HG03103 (cell line): ENCODE measurements at regions not wholly inside any gene's neighbourhood (a gene's known extent, or its start where the extent isn't known, plus 50 kb on each side); places are given as distances from the start of the nearest gene placed in this dataset.
"Not testable (repeated sequence)": the region's sequence is repeated elsewhere in the genome, so short reads cannot be mapped to it uniquely, and the experiment has no call there.

Experiments
- ATAC-seq: cut with Tn5 transposase; IDR thresholded peaks from one replicate; pipeline ENCODE4 v1.9.1; 2021; ENCODE audit warnings: low read depth; ENCODE audit not compliant: unreplicated experiment

DNA sequence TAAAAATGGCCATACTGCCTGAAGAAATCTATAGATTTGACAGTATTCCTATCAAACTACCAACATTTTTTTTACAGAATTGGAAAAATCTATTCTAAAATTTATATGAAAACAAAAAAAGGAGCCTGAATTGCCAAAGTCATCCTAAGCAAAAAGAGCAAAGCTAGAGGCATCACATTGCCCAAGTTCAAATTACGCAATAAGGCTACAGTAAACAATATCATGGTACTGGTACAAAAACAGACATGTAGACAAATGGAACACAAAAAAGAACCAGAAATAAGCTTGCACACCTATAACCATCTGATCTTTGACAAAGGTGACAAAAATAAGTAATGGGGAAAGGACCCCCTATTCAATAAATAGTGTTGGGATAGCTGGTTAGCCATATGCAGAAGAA, 50.2 kb upstream of the THSD7B start:
- ATAC-seq, result no peak

GRCh38 chr2:136714452-136714951, 50.8 kb upstream of the THSD7B start:
- ATAC-seq, result no peak

DNA sequence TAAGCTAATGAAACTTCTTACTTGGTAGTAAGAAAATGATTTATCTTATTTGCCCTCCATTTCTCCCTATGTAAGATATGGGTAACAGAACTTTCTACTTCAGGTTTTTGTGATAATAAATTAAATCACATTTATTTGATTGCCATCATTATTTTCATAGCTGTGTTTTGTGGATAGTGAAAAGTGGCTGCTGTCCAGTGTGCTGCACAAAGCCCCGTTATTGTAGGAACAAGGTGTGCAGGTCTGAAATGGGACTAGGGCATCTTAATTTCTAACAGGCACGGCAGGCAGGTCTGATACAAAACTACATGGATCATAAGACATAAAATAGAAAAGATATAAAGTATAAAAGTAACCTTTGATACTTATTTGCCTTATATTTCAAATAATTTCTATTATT, 51.6 kb upstream of the THSD7B start:
- ATAC-seq, result no peak

DNA sequence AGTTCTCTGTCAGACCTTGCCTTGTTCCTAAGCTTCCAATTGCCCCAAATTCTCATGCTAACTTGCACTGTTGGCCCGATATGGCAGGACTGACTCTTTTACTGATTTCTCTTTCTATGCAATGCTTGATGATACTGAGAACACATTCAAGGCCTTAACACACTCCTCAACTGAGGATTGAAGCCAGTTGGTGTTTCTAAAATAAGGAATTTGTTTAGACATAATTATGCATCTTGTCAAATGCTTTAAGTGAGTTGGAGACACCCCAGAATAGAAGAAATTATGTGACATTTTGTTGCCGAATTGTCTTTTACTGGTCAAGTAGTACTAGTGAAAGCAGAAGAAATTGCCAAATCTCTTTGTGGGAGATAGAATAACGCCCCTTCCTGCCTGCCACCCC, 60.0 kb upstream of the THSD7B start:
- ATAC-seq, result no peak

DNA sequence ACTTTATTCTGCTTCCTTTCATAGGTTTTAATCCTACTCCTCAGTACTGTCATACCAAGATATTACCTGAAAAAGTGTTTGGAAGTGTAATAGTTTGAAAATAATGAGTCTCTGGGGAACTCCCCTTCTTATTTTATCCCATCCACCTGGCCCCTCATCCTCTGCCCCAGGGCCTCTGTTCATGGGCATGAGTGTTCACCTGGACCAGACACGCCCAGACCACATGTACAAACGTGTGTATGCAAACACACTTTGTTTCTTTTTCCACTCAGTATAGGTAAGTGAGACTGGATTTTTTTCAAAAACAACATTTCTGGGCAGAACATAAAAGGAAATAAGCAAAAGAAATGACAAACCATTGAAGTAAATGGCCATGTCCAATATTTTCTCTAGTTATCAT, 62.1 kb upstream of the THSD7B start:
- no peak for ATAC-seq

DNA sequence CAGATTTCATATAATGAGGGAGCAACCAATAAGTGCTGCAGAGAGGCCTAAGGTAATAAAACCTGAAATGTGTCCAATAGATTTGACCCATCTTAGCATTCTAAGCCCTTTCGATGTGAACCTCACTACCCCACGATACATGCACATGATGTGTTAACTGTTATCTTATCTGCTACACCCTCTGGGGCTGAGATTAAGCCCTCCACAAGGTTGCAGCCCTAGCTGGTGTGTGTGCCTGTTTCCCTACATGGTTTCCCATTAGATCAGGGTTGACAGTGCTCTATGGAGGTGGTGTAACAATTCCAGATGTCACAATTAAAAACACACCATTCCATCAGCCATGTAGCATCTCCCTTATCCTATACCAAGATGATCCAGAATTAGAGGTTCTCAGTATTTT, 68.9 kb upstream of the THSD7B start:
- no peak for ATAC-seq

DNA sequence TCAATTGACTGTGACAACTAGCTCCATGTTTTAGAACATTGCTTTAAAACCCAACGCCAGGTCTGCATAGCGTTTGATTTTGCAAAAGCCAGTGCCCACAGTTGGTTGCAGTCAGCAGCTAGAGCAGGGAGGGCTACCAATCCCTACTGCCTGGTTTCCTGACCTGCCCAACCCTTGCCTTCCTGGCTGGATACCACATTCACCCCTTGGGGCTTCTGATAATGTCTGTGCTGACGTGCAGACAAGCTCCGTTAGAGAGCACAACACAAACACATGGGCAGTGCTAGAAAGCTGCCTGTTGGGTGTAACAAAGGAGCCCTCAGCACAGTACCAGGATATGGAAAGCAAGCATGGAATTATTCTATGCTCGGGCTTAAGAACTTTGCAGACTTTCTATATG, 71.4 kb upstream of the THSD7B start:
- no peak for ATAC-seq

DNA sequence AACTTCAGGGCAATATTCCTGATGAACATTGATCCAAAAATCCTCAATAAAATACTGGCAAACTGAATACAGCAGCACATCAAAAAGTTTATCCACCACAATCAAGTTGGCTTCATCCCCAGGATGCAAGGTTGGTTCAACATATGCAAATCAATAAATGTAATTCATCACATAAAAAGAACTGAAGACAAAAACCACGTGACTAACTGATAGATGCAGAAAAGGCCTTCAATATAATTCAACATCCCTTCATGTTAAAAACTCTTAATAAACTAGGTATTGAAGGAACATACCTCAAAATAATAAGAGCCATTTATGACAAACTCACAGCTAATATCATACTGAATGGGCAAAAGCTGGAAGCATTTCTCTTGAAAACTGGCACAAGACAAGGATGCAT, 85.3 kb upstream of the THSD7B start:
- not testable (repeated sequence) for ATAC-seq

DNA sequence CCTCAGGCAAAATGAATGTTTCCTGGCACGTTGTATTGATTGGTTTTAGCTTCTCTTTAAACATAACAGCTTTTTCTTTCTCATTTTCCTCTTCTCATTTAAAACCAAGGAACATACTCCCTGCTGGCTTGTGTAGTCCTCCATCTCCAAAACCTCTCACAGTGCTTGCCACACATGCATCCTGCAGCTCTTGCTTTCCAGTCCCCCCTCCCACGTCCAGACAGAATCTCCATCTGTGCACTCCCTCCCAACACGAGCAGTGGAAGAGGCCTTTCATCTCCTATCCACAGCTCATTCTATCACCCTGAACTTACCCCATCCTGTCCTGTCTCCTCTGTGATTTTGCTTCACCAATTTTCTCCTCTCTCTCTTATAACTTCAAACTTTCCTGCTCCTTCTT, 99.6 kb upstream of the THSD7B start:
- no peak for ATAC-seq

- ATAC-seq, result no peak
Measured at GRCh38 chr2:136664713-136665405, 100.5 kb upstream of the THSD7B start.

DNA sequence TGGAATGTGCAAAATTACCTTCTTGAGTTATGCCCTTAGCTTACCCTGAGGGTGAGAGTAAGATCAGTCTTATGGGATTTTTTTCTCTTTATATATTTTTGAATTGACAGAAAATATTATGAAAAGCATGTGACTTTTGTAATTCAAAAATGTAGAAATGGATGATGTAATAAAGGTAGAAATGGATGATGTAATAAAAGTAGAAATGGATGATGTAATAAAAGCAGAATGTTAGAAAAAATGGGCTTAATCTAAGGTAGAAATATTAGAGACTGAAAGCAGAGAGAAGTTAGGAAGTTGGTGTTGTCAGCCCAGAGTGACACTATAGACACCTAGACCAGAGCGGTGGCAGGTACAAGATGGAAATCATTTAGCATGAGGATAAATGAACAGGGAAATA, 107.1 kb upstream of the THSD7B start:
- ATAC-seq, result no peak

DNA sequence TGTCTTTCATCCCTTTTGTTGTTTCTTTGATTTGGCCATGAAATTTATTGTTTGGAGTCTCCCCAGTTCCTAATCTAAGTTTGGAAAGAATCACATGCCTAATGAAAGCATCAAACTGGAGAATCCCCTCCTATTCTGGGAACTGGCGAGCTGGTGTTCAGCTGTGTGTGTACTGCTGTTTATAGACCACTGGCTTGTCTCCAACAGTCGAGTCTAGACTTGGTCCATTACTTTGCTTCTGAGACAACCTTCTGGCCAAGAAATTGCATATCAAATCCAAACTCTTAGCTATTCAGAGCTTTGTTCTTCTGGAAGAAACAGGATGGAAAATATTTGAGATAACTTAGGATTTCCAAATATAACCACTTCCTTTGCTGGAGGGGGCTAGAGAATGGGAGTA, 111.5 kb upstream of the THSD7B start:
- ATAC-seq, result no peak

DNA sequence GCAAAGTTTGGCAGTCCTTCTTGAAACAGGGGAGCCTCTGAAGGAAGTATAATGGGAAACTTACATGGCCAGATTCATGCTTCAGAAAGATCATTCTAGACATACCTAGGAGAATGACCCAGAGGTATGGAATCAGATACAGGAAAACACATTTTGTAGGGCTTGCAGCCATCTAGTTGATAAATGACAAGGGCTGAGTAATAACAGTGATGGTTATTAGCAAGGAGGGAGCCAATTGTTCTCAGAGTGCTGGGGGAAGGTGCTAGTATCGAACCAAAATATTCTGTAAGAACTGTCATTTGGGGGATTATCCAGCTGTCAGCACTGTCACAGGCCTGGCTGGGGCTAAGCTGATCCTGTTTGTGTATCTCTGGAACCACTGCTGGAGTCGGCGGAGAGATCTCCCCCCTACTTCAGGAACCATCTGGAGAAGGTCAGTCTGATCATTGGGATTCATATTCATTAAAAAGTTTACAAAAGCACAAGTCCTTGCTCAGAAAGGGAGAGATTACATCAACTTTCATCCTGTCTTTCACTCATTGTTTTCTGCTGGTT, 113.8 kb upstream of the THSD7B start:
- ATAC-seq, result no peak

DNA sequence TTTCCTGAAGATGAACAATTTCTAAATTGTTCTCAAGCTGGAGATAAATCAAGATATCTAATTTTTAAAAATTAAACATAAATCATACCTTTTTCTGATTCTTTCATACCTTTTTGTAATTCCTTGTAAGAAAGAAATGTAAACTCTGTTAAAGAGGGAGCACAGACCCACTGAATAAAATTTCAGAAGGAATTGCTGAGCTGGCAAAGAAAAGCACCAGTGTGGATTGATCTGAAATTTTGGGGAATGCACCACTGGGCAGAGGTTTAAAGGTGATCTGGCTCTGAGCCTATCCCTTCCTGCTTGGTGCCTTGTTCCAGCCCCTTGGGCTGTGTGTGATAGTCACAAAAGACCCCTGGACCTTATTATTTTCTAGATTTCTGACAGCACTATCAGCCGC, 118.3 kb upstream of the THSD7B start:
- no peak for ATAC-seq

GRCh38 chr2:136645236-136645828, 120.0 kb upstream of the THSD7B start:
- ATAC-seq, result no peak

GRCh38 chr2:136639651-136640050, 125.7 kb upstream of the THSD7B start:
- ATAC-seq, result no peak

DNA sequence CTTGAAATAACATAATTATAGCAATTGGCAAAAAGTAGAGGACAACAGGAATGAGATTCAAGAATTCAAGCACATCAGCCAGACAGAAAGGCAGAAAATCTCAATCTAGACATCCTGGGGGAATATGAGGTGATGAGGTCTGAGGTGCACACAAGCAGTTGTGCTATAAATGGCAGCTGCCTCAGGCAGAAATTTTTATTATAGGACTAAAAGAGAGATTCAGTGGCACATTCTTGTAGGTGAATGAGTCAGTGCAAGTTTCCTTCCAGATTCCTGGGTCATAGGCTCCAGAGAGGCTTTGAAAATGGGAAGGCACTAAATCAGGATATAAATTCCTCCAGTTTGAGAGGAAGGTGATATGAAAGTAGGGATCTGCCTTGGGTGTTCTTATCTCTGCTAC, 127.2 kb upstream of the THSD7B start:
- no peak for ATAC-seq

- ATAC-seq, result no peak
Measured at GRCh38 chr2:136637402-136637801, 127.9 kb upstream of the THSD7B start.

GRCh38 chr2:136628490-136628889, 136.9 kb upstream of the THSD7B start:
- no peak for ATAC-seq

GRCh38 chr2:136613096-136613495, 152.2 kb upstream of the THSD7B start:
- ATAC-seq, result no peak

DNA sequence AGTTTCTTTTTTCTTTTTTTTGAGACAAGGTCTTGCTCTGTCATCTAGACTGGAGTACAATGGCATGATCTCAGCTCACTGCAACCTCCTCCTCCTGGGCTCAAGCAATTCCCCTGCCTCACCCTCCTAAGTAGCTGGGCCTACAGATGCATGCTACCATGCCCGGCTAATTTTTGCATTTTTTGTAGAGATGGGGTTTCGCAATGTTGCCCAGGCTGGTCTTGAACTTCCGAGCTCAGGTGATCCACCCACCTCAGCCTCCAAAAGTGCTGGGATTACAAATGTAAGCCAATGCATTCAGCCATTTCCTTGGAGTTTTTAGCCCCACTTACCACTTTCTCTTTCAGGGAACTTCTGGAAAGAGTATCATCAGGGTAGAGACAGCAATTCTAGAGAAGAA, 153.3 kb upstream of the THSD7B start:
- no peak for ATAC-seq

DNA sequence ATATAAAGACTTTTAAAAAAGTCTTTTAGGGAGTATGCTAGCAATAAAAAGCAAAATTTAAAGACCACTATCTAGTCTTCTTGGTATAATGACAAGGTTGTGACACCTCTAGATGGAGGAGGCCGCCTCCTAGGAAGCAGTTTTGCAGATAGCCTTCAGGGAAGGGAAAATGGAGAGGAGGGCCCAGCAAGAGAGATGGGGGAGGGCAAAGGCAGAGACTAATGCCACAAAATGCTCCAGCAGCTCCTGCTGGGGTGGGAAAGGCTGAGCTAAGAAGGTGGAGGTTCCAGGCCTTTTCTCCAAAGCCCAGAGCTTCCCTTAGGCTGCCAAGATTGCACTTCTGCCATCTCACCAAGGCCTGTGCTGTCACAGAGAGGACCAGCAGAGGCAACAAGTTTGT, 153.9 kb upstream of the THSD7B start:
- ATAC-seq, result no peak
